ENCODE measurements at regions not wholly inside any gene's neighbourhood (a gene's known extent, or its start where the extent isn't known, plus 50 kb on each side); places are given as distances from the start of the nearest gene placed in this dataset.

- DNase-seq, result no peak
Measured at GRCh38 chr21:22961258-22961657, 1963.0 kb downstream of the NCAM2 start.

- DNase-seq, result no peak
Measured at GRCh38 chr21:22965455-22966135, 1967.4 kb downstream of the NCAM2 start.

DNA sequence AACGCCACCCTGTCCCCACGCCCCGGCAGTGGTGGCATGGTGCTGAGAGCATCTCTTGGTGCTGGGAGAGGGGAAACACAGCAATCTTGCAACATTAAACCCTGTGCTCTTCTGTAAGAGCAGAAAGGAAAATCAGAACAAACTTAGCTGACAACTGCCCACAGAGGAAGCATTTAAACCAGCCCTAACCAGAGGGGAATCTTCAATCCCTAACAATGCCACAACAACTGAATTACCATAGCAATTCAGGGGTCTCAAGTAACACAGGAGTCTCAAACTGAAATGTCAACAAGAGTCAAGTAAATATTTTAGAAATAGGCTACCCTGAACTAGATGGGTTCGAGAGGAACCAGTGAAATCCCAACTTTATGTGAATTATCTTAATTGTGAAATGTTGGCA, 1983.6 kb downstream of the NCAM2 start:
- DNase-seq, result no peak

DNA sequence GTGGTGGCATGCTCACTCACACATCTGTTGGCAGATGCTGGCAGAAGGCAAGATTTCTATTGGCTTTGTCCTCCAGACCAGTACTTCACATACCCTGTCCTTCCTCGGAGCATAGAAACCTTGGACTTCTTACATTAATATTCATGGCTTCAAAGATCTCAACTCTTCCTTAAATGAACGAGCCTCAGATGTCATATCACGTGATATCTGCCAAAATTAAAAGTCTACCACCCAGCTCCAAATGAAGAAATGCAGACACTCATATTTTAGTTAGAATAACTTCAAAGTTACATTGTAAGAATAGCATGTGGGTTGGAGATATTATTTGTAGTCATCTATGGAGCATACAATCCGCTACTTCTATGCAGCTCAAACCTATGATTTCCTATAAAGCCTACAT, 1994.9 kb downstream of the NCAM2 start:
- DNase-seq, result no peak

- no peak for DNase-seq
Measured at GRCh38 chr21:22993822-22994574, 1995.8 kb downstream of the NCAM2 start.

DNA sequence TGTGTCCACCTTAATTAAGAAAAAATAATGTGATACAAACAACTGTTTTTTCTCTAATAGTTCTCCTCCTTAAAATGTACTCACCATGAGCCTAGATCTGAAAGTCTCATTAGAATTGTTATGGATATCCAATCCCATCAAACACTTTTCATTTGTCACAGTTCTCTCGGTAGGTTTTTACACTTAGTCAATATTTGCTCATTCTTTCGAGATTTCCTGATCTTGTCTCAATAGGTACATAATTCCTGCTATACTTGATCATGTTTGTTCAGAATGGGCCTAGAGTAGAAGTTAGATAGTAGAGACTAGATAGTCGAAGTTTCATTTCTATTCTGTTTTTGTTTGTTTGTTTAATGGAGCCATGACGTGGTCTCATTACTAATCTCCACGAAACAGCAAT, 2005.7 kb downstream of the NCAM2 start:
- DNase-seq, result no peak

- DNase-seq, result no peak
Measured at GRCh38 chr21:23008601-23009202, 2010.5 kb downstream of the NCAM2 start.

DNA sequence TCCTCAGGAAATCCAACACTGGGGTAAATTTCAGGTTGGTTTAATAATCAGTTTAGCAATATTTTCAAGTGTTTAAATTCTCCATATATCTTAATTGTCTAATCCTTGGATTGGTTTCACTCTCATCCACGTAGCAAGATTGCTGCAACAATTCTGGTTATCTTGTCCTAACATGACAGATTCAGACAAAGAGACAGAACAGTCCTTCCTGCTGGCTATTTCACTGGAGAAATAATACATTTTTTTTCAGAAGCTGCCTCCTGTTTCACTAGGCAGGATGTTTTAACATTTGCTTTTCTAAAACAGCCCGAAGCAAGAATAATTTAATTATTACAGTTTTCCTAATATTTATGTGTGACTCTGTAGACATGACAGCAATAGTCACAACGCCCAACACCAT, 2011.2 kb downstream of the NCAM2 start:
- DNase-seq, result no peak

- no peak for DNase-seq
Measured at GRCh38 chr21:23014021-23014420, 2015.8 kb downstream of the NCAM2 start.

GRCh38 chr21:23016617-23017016, 2018.4 kb downstream of the NCAM2 start:
- no peak for DNase-seq

DNA sequence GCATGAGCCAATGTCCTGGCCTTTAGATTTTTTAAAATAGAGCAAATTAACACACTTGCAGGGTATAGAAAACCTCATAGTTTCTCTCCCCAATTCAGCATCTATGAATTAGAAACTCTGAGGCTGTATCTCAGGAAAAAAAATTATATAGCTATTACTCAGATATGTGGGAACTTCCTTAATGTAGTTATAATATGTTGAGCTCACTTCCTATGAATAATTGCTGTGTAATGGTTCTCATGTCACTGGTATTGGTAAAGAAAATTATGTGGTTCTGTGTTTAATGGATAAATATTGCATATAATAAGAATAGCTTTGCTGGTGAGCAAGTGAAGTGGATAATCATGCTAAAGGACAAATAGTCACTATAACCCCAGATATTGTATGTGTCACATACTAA, 2019.8 kb downstream of the NCAM2 start:
- DNase-seq, result no peak

DNA sequence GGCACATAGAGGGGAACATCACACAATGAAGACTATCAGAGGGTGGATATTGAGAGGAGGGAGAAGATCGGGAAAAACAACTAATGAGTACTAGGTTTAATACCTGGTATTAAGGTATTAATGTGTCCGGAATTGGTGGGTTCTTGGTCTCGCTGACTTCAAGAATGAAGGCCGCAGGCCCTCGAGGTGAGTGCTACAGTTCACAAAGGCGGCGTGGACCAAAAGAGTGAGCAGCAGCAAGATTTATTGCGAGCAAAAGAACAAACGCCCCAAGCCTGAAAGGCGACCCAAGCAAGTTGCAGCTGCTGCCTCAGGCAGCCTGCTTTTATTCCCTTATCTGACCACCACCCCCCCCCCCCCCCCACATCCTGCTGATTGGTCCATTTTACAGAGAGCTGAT, 2022.8 kb downstream of the NCAM2 start:
- DNase-seq, result no peak

GRCh38 chr21:23021481-23021880, 2023.3 kb downstream of the NCAM2 start:
- no peak for DNase-seq

GRCh38 chr21:23026878-23027277, 2028.7 kb downstream of the NCAM2 start:
- DNase-seq, result no peak

DNA sequence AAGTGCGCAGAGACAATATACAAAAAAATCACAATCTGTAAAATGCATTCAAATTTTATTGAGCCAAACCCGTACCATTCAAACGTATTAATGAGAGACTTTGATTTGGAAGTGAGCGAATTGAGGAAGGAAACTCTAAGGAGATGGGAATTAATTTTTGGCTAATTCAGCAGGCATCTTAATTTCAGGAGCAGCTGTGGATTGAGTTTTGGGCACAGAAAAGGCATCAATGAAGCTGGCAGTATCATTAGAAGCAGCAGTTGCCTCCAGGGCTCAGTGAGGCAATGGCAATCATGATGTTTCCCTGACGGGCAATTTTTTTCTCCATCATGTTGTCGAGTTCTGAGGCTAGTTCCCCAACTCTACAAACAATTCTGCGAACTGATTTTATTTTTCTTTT, 2041.6 kb downstream of the NCAM2 start:
- DNase-seq, result no peak

DNA sequence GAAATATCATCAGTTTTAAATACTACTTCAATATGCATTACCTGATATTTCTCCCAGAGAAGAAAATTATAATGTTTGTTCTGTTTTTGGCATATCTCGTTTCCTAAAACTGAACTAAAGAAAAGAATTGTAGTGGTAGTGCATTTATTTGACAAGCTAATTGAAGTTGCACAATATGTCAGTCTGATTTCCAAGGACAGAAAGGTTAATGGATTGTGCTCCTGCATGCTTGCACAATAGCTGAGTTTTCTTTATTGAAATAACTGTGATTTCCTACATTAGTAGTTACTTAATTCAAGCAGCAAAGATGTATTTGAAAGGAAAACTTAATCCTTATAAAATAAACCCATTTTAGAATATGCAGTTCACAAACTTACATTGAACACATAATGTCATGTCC, 2047.7 kb downstream of the NCAM2 start:
- DNase-seq, result no peak

- no peak for DNase-seq
Measured at GRCh38 chr21:23067672-23068071, 2069.5 kb downstream of the NCAM2 start.

GRCh38 chr21:23083242-23083641, 2085.0 kb downstream of the NCAM2 start:
- DNase-seq, result no peak

GRCh38 chr21:23093259-23093658, 2095.1 kb downstream of the NCAM2 start:
- no peak for DNase-seq

- no peak for DNase-seq
Measured at GRCh38 chr21:23099185-23099584, 2101.0 kb downstream of the NCAM2 start.

- no peak for DNase-seq
Measured at GRCh38 chr21:23101111-23101510, 2102.9 kb downstream of the NCAM2 start.

- no peak for DNase-seq
Measured at GRCh38 chr21:23108533-23108932, 2110.3 kb downstream of the NCAM2 start.

GRCh38 chr21:23111070-23111600, 2112.9 kb downstream of the NCAM2 start:
- DNase-seq, result no peak

- no peak for DNase-seq
Measured at GRCh38 chr21:23119491-23119890, 2121.3 kb downstream of the NCAM2 start.
